ENCODE measurements at regions not wholly inside any gene's neighbourhood (a gene's known extent, or its start where the extent isn't known, plus 50 kb on each side); places are given as distances from the start of the nearest gene placed in this dataset.
"Not testable (repeated sequence)": the region's sequence is repeated elsewhere in the genome, so short reads cannot be mapped to it uniquely, and the experiment has no call there.

GRCh38 chrX:113784754-113785153, 799.1 kb upstream of the HTR2C start:
- not testable (repeated sequence) for H3K4me1 ChIP-seq (ENCODE audit: insufficient read depth); H3K27ac ChIP-seq (ENCODE audit: low read depth); DNase-seq (ENCODE audit: extremely low spot score); H3K4me3 ChIP-seq (ENCODE audit: low read depth, low read length); H3K36me3 ChIP-seq (ENCODE audit: insufficient read depth)
- WGBS: 78% methylated on average over 6 of the region's 6 CpGs

GRCh38 chrX:113770806-113771205, 813.1 kb upstream of the HTR2C start:
- Histone ChIP-seq H3K27ac (ENCODE audit: low read depth) (no peak overlapping the region), H3K36me3 (ENCODE audit: insufficient read depth) (no peaks in the 10 kb centered on the region), H3K4me3 (ENCODE audit: low read depth, low read length) (no peak overlapping the region), H3K4me1 (ENCODE audit: insufficient read depth) (no peaks in the 10 kb centered on the region)
- no peak for DNase-seq (ENCODE audit: extremely low spot score)
- WGBS: 71% methylated on average over 2 of the region's 2 CpGs

- Histone ChIP-seq H3K27ac (ENCODE audit: low read depth) (no peak overlapping the region), H3K36me3 (ENCODE audit: insufficient read depth) (no peaks in the 10 kb centered on the region), H3K4me3 (ENCODE audit: low read depth, low read length) (no peak overlapping the region), H3K4me1 (ENCODE audit: insufficient read depth) (no peaks in the 10 kb centered on the region)
- DNase-seq (ENCODE audit: extremely low spot score): no peak
- 39% methylated on average over 4 of the region's 4 CpGs for WGBS
Observed at GRCh38 chrX:113770071-113770470, 813.8 kb upstream of the HTR2C start.

DNA sequence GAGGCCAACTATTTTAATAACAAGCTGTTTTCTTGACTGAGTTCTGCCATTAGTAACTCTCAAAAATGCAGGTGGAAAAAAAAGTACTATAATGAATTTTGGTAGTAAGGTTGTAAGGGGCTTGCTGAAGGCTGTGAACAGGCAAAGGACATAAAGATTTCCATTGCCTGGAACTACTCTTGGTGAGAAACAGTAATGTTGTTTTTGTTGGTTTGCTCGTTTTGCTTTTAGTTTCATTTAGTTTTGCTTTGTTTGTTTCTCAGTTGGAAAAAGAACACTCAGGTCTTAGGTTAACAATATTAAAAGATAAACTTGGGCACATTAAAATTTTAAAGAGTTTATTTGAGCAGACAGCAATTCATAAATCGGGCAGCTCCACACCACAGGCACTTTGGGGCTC, 824.5 kb upstream of the HTR2C start:
- Histone ChIP-seq H3K36me3 (ENCODE audit: insufficient read depth) (no peaks in the 10 kb centered on the region), H3K27ac (ENCODE audit: low read depth) (no peak overlapping the region), H3K4me3 (ENCODE audit: low read depth, low read length) (no peak overlapping the region), H3K4me1 (ENCODE audit: insufficient read depth) (no peaks in the 10 kb centered on the region)
- no peak for DNase-seq (ENCODE audit: extremely low spot score)
- WGBS: 70% methylated on average over 2 of the region's 2 CpGs

GRCh38 chrX:113747274-113747973, 836.5 kb upstream of the HTR2C start:
- Histone ChIP-seq H3K27ac (ENCODE audit: low read depth) (no peak overlapping the region), H3K36me3 (ENCODE audit: insufficient read depth) (no peaks in the 10 kb centered on the region), H3K4me1 (ENCODE audit: insufficient read depth) (no peaks in the 10 kb centered on the region), H3K4me3 (ENCODE audit: low read depth, low read length) (no peak overlapping the region)
- no peak for DNase-seq (ENCODE audit: extremely low spot score)
- WGBS: 75% methylated on average over 1 of the region's 1 CpG

GRCh38 chrX:113743069-113743468, 840.8 kb upstream of the HTR2C start:
- Histone ChIP-seq H3K36me3 (ENCODE audit: insufficient read depth) (no peaks in the 10 kb centered on the region), H3K4me3 (ENCODE audit: low read depth, low read length) (no peak overlapping the region), H3K4me1 (ENCODE audit: insufficient read depth) (no peaks in the 10 kb centered on the region), H3K27ac (ENCODE audit: low read depth) (no peak overlapping the region)
- WGBS: 83% methylated on average over 1 of the region's 1 CpG
- DNase-seq (ENCODE audit: extremely low spot score): no peak

- 46% methylated on average over 2 of the region's 2 CpGs for WGBS
- Histone ChIP-seq H3K4me3 (ENCODE audit: low read depth, low read length) (no peak overlapping the region), H3K36me3 (ENCODE audit: insufficient read depth) (no peaks in the 10 kb centered on the region), H3K27ac (ENCODE audit: low read depth) (no peak overlapping the region), H3K4me1 (ENCODE audit: insufficient read depth) (no peaks in the 10 kb centered on the region)
- DNase-seq (ENCODE audit: extremely low spot score): no peak
Observed at GRCh38 chrX:113741744-113742143, 842.1 kb upstream of the HTR2C start.

DNA sequence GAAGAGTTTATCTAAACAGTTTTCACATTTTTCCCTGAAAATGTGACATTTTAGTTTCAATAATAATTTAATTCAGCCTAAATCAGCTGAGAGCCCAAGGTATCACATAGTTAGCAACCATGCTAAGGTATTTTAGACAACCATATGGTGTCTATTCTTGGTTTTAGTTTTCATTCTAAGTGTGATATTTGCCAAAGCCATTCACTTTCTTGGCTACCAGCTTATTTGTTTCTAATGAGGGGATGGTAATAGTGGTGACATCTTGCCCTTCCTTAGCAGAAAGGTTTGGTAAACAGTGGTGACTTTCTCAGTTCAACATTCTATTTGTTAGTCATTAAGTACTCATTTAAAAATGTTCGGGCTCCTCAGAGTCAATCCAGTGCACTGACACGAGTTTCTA, 854.9 kb upstream of the HTR2C start:
- no peak overlapping the region for H3K4me3 ChIP-seq (ENCODE audit: low read depth, low read length)
- DNase-seq (ENCODE audit: extremely low spot score): no peak
- H3K4me1 ChIP-seq (ENCODE audit: insufficient read depth): no peaks in the 10 kb centered on the region
- no peaks in the 10 kb centered on the region for H3K36me3 ChIP-seq (ENCODE audit: insufficient read depth)
- no peak overlapping the region for H3K27ac ChIP-seq (ENCODE audit: low read depth)
- WGBS: 66% methylated on average over 2 of the region's 2 CpGs

GRCh38 chrX:113726898-113727297, 857.0 kb upstream of the HTR2C start:
- 86% methylated on average over 3 of the region's 3 CpGs for WGBS
- no peak overlapping the region for H3K27ac ChIP-seq (ENCODE audit: low read depth)
- H3K4me3 ChIP-seq (ENCODE audit: low read depth, low read length): no peak overlapping the region

GRCh38 chrX:113726466-113726865, 857.4 kb upstream of the HTR2C start:
- Histone ChIP-seq H3K27ac (ENCODE audit: low read depth) (no peak overlapping the region), H3K4me3 (ENCODE audit: low read depth, low read length) (no peak overlapping the region), H3K4me1 (ENCODE audit: insufficient read depth) (no peaks in the 10 kb centered on the region), H3K36me3 (ENCODE audit: insufficient read depth) (no peaks in the 10 kb centered on the region)
- WGBS: 95% methylated on average over 4 of the region's 4 CpGs
- no peak for DNase-seq (ENCODE audit: extremely low spot score)

More at GRCh38 chrX:113726898-113727297, 857.0 kb upstream of the HTR2C start:
- H3K4me1 ChIP-seq (ENCODE audit: insufficient read depth): no peaks in the 10 kb centered on the region
- no peak for DNase-seq (ENCODE audit: extremely low spot score)
- H3K36me3 ChIP-seq (ENCODE audit: insufficient read depth): no peaks in the 10 kb centered on the region

GRCh38 chrX:113726009-113726408, 857.9 kb upstream of the HTR2C start:
- WGBS: 86% methylated on average over 3 of the region's 3 CpGs

GRCh38 chrX:113699939-113700338, 859.3 kb upstream of the AMOT start:
- no peak overlapping the region for H3K4me3 ChIP-seq (ENCODE audit: low read depth, low read length)
- 97% methylated on average over 3 of the region's 3 CpGs for WGBS
- DNase-seq (ENCODE audit: extremely low spot score): no peak
- H3K36me3 ChIP-seq (ENCODE audit: insufficient read depth): no peaks in the 10 kb centered on the region
- H3K4me1 ChIP-seq (ENCODE audit: insufficient read depth): no peaks in the 10 kb centered on the region
- H3K27ac ChIP-seq (ENCODE audit: low read depth): no peak overlapping the region

More at GRCh38 chrX:113726009-113726408, 857.9 kb upstream of the HTR2C start:
- Histone ChIP-seq H3K36me3 (ENCODE audit: insufficient read depth) (no peaks in the 10 kb centered on the region), H3K4me1 (ENCODE audit: insufficient read depth) (no peaks in the 10 kb centered on the region), H3K4me3 (ENCODE audit: low read depth, low read length) (no peak overlapping the region), H3K27ac (ENCODE audit: low read depth) (no peak overlapping the region)
- DNase-seq (ENCODE audit: extremely low spot score): no peak

DNA sequence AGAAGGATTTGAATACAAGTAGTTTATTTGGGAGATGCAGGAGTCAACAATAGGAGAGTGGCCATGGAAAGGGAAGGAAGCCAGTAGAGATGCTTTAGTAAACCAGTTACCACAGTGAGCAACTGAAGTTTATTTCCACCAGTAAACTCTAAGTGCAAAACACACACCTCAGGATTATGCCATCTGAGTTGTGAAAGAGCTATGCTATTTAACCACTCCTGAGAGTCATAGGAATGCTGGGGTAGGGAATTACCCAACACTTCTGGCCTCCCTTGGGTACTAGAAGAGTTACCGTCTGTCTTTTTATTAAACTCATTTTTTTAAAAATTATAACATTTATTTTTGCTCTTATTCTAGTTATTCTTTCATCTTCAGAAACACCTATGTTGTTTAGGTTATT, 834.6 kb upstream of the AMOT start:
- Histone ChIP-seq H3K36me3 (ENCODE audit: insufficient read depth) (no peaks in the 10 kb centered on the region), H3K4me3 (ENCODE audit: low read depth, low read length) (no peak overlapping the region), H3K4me1 (ENCODE audit: insufficient read depth) (no peaks in the 10 kb centered on the region), H3K27ac (ENCODE audit: low read depth) (no peak overlapping the region)
- no peak for DNase-seq (ENCODE audit: extremely low spot score)
- 87% methylated on average over 1 of the region's 1 CpG for WGBS

DNA sequence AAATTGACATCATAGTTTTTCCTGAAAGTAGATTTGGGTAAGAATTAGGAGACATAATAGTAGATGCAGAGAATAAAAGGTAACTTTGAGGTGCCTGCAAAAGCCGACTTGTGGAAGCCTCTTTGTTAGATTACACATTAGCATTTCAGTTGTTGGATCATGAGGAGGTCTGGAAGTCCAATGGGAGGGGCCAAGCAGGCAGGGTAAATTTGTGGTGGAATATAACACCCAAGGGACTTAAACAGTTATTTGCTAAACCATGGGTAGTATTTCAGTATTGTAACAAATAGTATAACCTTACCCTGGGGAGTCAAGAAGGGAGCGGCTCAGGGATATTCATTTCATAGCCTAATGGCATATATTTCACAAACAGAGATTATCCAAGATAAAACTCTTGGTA, 810.7 kb upstream of the AMOT start:
- Histone ChIP-seq H3K36me3 (ENCODE audit: insufficient read depth) (no peaks in the 10 kb centered on the region), H3K4me3 (ENCODE audit: low read depth, low read length) (no peak overlapping the region), H3K27ac (ENCODE audit: low read depth) (no peak overlapping the region), H3K4me1 (ENCODE audit: insufficient read depth) (no peaks in the 10 kb centered on the region)
- no peak for DNase-seq (ENCODE audit: extremely low spot score)
- WGBS: 82% methylated on average over 2 of the region's 2 CpGs

GRCh38 chrX:113644426-113644825, 803.8 kb upstream of the AMOT start:
- no peaks in the 10 kb centered on the region for H3K36me3 ChIP-seq (ENCODE audit: insufficient read depth)
- no peak overlapping the region for H3K27ac ChIP-seq (ENCODE audit: low read depth)
- H3K4me1 ChIP-seq (ENCODE audit: insufficient read depth): no peaks in the 10 kb centered on the region
- no peak for DNase-seq (ENCODE audit: extremely low spot score)
- 88% methylated on average over 3 of the region's 3 CpGs for WGBS
- H3K4me3 ChIP-seq (ENCODE audit: low read depth, low read length): no peak overlapping the region

Data from urinary bladder (tissue), 3 donors.